ENCODE measurements at regions not wholly inside any gene's neighbourhood (a gene's known extent, or its start where the extent isn't known, plus 50 kb on each side); places are given as distances from the start of the nearest gene placed in this dataset.

DNA sequence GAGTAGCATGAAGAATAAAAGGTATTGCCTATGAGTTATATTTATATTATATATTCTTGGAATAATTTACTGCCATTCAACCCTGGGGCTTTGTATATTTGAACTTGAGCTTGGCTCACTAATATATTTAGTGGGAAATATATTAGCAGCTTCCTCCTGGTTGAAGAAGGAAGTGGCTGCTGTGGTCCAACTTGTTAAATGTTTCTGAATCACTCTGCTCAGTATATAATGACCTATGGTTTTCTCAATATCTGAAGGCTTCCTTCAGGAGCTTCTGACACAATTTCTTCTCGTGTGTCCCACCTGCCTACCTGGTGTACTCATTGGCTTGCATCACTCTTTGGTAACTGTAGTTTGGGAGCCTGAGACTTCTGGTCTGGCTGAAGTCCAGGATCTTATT is 646.4 kb downstream of the TBC1D4 start:
- 0% methylated on average over 1 of the region's 1 CpG for WGBS (ENCODE audit: low lambda C conversion rate)
- H3K9me3 ChIP-seq (ENCODE audit: low read length) = no peaks in the 10 kb centered on the region
- no peaks in the 10 kb centered on the region for H3K36me3 ChIP-seq (replicated peaks in 1 of 2; ENCODE audit: control insufficient read depth in 1 of 2, insufficient read depth in 2 of 2, low read length in 2 of 2)
- H3K4me2 ChIP-seq (ENCODE audit: low read depth, low read length) = no peak overlapping the region
- no peaks in the 10 kb centered on the region for H3K27me3 ChIP-seq (ENCODE audit: control insufficient read depth in 1 of 2, insufficient read depth in 2 of 2, low read length in 2 of 2)
- H3K9ac ChIP-seq (ENCODE audit: insufficient read depth, low read depth, low read length) = no peak overlapping the region
- no TSS peak for BruUV-seq (replicated peaks)
- no peak overlapping the region for H3K4me3 ChIP-seq (replicated peaks in 1 of 3; ENCODE audit: insufficient read depth in 1 of 3, low read depth in 2 of 3, low read length in 3 of 3)
- no peak overlapping the region for H2AFZ ChIP-seq (ENCODE audit: low read length)
- FAIRE-seq (no peak), ATAC-seq (no peak), DNase-seq (ENCODE audit: low spot score) (no peak)
- ChIA-PET CTCF (ENCODE audit: low intra/inter-chr PET ratio, low total read pairs) (no interaction called here), POLR2A (no interaction called here)
- H3K27ac ChIP-seq (ENCODE audit: extremely low read length, insufficient read depth, low read length) = no peak overlapping the region
- no peaks in the 10 kb centered on the region for H4K20me1 ChIP-seq (ENCODE audit: insufficient read depth, low read length)
- intact Hi-C loops (cut with micrococcal nuclease; ENCODE audit: unreplicated experiment) = no loop called here
- no peaks in the 10 kb centered on the region for H3K4me1 ChIP-seq (ENCODE audit: insufficient read depth, low read length)
- in situ Hi-C loops (cut with HindIII; ENCODE audit: extremely low pct_ligation_motif_present, low pct_unique_long_range_greater_than_20kb) = no loop called here
- H3K79me2 ChIP-seq (ENCODE audit: insufficient read depth, low read length) = no peaks in the 10 kb centered on the region
- TF ChIP-seq, protein P1, sequence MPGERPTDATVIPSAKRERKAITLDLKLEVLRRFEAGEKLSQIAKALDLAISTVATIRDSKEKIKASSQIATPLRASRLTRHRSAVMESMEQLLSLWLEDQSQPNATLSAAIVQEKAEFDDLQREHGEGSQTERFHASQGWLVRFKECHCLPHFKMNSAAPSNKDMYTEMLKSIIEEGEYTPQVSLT (CRISPR knock-in tag; IDR thresholded peaks at IDR 0.05; ENCODE audit: borderline replicate concordance, low read depth) = no peak
- TF ChIP-seq NCOR1 (IDR thresholded peaks at IDR 0.05; ENCODE audit: borderline replicate concordance, low read length) (no peak), ZNF138 (CRISPR knock-in tag; IDR thresholded peaks at IDR 0.05; ENCODE audit: low read depth) (no peak), ZNF781 (CRISPR knock-in tag; IDR thresholded peaks at IDR 0.05; ENCODE audit: borderline replicate concordance, not compliant biosample characterization) (no peak), ZMYM2 (CRISPR knock-in tag; IDR thresholded peaks at IDR 0.05) (no peak), ZBTB20 (CRISPR knock-in tag; IDR thresholded peaks at IDR 0.05; ENCODE audit: borderline replicate concordance, low read depth) (no peak), HMG20B (CRISPR knock-in tag; conservative IDR thresholded peaks at IDR 0.05) (no peak), DMAP1 (CRISPR knock-in tag; IDR thresholded peaks at IDR 0.05) (no peak), ZNF232 (CRISPR knock-in tag; IDR thresholded peaks at IDR 0.05; ENCODE audit: borderline replicate concordance) (no peak), SP1 (IDR thresholded peaks at IDR 0.05) (no peak), SP1 (CRISPR knock-in tag; IDR thresholded peaks at IDR 0.05) (no peak), ZNF75D (CRISPR knock-in tag; IDR thresholded peaks at IDR 0.05; ENCODE audit: borderline replicate concordance) (no peak)
- TF ChIP-seq, protein P2, sequence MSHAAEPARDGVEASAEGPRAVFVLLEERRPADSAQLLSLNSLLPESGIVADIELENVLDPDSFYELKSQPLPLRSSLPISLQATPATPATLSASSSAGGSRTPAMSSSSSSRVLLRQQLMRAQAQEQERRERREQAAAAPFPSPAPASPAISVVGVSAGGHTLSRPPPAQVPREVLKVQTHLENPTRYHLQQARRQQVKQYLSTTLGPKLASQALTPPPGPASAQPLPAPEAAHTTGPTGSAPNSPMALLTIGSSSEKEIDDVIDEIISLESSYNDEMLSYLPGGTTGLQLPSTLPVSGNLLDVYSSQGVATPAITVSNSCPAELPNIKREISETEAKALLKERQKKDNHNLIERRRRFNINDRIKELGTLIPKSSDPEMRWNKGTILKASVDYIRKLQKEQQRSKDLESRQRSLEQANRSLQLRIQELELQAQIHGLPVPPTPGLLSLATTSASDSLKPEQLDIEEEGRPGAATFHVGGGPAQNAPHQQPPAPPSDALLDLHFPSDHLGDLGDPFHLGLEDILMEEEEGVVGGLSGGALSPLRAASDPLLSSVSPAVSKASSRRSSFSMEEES (CRISPR knock-in tag; IDR thresholded peaks at IDR 0.05) = no peak
- TF ChIP-seq, protein P3, sequence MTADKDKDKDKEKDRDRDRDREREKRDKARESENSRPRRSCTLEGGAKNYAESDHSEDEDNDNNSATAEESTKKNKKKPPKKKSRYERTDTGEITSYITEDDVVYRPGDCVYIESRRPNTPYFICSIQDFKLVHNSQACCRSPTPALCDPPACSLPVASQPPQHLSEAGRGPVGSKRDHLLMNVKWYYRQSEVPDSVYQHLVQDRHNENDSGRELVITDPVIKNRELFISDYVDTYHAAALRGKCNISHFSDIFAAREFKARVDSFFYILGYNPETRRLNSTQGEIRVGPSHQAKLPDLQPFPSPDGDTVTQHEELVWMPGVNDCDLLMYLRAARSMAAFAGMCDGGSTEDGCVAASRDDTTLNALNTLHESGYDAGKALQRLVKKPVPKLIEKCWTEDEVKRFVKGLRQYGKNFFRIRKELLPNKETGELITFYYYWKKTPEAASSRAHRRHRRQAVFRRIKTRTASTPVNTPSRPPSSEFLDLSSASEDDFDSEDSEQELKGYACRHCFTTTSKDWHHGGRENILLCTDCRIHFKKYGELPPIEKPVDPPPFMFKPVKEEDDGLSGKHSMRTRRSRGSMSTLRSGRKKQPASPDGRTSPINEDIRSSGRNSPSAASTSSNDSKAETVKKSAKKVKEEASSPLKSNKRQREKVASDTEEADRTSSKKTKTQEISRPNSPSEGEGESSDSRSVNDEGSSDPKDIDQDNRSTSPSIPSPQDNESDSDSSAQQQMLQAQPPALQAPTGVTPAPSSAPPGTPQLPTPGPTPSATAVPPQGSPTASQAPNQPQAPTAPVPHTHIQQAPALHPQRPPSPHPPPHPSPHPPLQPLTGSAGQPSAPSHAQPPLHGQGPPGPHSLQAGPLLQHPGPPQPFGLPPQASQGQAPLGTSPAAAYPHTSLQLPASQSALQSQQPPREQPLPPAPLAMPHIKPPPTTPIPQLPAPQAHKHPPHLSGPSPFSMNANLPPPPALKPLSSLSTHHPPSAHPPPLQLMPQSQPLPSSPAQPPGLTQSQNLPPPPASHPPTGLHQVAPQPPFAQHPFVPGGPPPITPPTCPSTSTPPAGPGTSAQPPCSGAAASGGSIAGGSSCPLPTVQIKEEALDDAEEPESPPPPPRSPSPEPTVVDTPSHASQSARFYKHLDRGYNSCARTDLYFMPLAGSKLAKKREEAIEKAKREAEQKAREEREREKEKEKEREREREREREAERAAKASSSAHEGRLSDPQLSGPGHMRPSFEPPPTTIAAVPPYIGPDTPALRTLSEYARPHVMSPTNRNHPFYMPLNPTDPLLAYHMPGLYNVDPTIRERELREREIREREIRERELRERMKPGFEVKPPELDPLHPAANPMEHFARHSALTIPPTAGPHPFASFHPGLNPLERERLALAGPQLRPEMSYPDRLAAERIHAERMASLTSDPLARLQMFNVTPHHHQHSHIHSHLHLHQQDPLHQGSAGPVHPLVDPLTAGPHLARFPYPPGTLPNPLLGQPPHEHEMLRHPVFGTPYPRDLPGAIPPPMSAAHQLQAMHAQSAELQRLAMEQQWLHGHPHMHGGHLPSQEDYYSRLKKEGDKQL (CRISPR knock-in tag; IDR thresholded peaks at IDR 0.05; ENCODE audit: low read depth) = no peak
- TF ChIP-seq, protein P4, sequence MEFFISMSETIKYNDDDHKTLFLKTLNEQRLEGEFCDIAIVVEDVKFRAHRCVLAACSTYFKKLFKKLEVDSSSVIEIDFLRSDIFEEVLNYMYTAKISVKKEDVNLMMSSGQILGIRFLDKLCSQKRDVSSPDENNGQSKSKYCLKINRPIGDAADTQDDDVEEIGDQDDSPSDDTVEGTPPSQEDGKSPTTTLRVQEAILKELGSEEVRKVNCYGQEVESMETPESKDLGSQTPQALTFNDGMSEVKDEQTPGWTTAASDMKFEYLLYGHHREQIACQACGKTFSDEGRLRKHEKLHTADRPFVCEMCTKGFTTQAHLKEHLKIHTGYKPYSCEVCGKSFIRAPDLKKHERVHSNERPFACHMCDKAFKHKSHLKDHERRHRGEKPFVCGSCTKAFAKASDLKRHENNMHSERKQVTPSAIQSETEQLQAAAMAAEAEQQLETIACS (CRISPR knock-in tag; IDR thresholded peaks at IDR 0.05) = no peak
- TF ChIP-seq, protein P5, sequence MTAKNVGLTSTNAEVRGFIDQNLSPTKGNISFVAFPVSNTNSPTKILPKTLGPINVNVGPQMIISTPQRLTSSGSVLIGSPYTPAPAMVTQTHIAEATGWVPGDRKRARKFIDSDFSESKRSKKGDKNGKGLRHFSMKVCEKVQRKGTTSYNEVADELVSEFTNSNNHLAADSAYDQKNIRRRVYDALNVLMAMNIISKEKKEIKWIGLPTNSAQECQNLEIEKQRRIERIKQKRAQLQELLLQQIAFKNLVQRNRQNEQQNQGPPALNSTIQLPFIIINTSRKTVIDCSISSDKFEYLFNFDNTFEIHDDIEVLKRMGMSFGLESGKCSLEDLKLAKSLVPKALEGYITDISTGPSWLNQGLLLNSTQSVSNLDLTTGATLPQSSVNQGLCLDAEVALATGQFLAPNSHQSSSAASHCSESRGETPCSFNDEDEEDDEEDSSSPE (CRISPR knock-in tag; IDR thresholded peaks at IDR 0.05) = no peak
- TF ChIP-seq, protein P6, sequence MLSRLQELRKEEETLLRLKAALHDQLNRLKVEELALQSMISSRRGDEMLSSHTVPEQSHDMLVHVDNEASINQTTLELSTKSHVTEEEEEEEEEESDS (CRISPR knock-in tag; IDR thresholded peaks at IDR 0.05; ENCODE audit: borderline replicate concordance) = no peak
